GM19025 (cell line): ENCODE measurements at regions not wholly inside any gene's neighbourhood (a gene's known extent, or its start where the extent isn't known, plus 50 kb on each side); places are given as distances from the start of the nearest gene placed in this dataset.
A peak's percentile ranks its signal among the peaks of the same experiment; 100 is the strongest.

Experiments
- ATAC-seq: cut with Tn5 transposase; IDR thresholded peaks from one replicate; pipeline ENCODE4 v1.9.1; 2021; ENCODE audit warnings: mild to moderate bottlenecking, low read depth, moderate library complexity; ENCODE audit not compliant: unreplicated experiment

GRCh38 chr7:118298771-118299170, 74.3 kb downstream of the ANKRD7 start:
- no peak for ATAC-seq

GRCh38 chr7:118300177-118300576, 75.7 kb downstream of the ANKRD7 start:
- ATAC-seq, result no peak

- no peak for ATAC-seq
Observed at GRCh38 chr7:118304100-118304499, 79.6 kb downstream of the ANKRD7 start.

- ATAC-seq, result no peak
Observed at GRCh38 chr7:118305671-118306070, 81.2 kb downstream of the ANKRD7 start.

GRCh38 chr7:118306771-118307170, 82.3 kb downstream of the ANKRD7 start:
- no peak for ATAC-seq

- peak; percentile 63 for ATAC-seq
Observed at GRCh38 chr7:118311121-118311836, 86.8 kb downstream of the ANKRD7 start.

GRCh38 chr7:118312051-118312450, 87.5 kb downstream of the ANKRD7 start:
- ATAC-seq, result peak; percentile 54

- peak; percentile 59 for ATAC-seq
Observed at GRCh38 chr7:118312966-118313365, 88.5 kb downstream of the ANKRD7 start.

- ATAC-seq, result no peak
Observed at GRCh38 chr7:118324790-118325449, 100.4 kb downstream of the ANKRD7 start.

GRCh38 chr7:118325450-118325808, 100.9 kb downstream of the ANKRD7 start:
- no peak for ATAC-seq

GRCh38 chr7:118327174-118327573, 102.7 kb downstream of the ANKRD7 start:
- ATAC-seq, result no peak

- no peak for ATAC-seq
Observed at GRCh38 chr7:118328505-118329211, 104.2 kb downstream of the ANKRD7 start.

GRCh38 chr7:118330388-118330787, 105.9 kb downstream of the ANKRD7 start:
- ATAC-seq, result no peak

- ATAC-seq, result no peak
Observed at GRCh38 chr7:118346748-118347147, 122.2 kb downstream of the ANKRD7 start.

- ATAC-seq, result no peak
Observed at GRCh38 chr7:118349604-118350003, 125.1 kb downstream of the ANKRD7 start.

GRCh38 chr7:118350260-118350659, 125.8 kb downstream of the ANKRD7 start:
- no peak for ATAC-seq

GRCh38 chr7:118352867-118353453, 128.5 kb downstream of the ANKRD7 start:
- ATAC-seq, result no peak

- no peak for ATAC-seq
Observed at GRCh38 chr7:118366363-118366762, 141.9 kb downstream of the ANKRD7 start.

GRCh38 chr7:118368958-118369357, 144.5 kb downstream of the ANKRD7 start:
- ATAC-seq, result no peak

GRCh38 chr7:118369987-118370386, 145.5 kb downstream of the ANKRD7 start:
- ATAC-seq, result no peak

GRCh38 chr7:118372530-118372929, 148.0 kb downstream of the ANKRD7 start:
- peak; percentile 50 for ATAC-seq
